ENCODE measurements at regions not wholly inside any gene's neighbourhood (a gene's known extent, or its start where the extent isn't known, plus 50 kb on each side); places are given as distances from the start of the nearest gene placed in this dataset.

- no peak overlapping the region for H3K27ac ChIP-seq
- no peaks in the 10 kb centered on the region for H3K4me1 ChIP-seq (ENCODE audit: control insufficient read depth in 1 of 2, insufficient read depth in 1 of 2, low read depth in 1 of 2, low read length in 1 of 2)
- H3K9me3 ChIP-seq: no peaks in the 10 kb centered on the region
- TF ChIP-seq CTCF (IDR thresholded peaks at IDR 0.05): no peak
- no peaks in the 10 kb centered on the region for H3K27me3 ChIP-seq
- no peaks in the 10 kb centered on the region for H3K36me3 ChIP-seq
- H3K4me3 ChIP-seq (ENCODE audit: low read depth in 1 of 2, low read length in 1 of 2): no peak overlapping the region
These were observed 1251.6 kb upstream of the ZEB2 start for GRCh38 chr2:145771525-145771924.

GRCh38 chr2:145769011-145769716 lies 1249.2 kb upstream of the ZEB2 start:
- no peak for TF ChIP-seq CTCF (IDR thresholded peaks at IDR 0.05)
- H3K36me3 ChIP-seq: no peaks in the 10 kb centered on the region
- no peak overlapping the region for H3K4me3 ChIP-seq (ENCODE audit: low read depth in 1 of 2, low read length in 1 of 2)
- no peaks in the 10 kb centered on the region for H3K4me1 ChIP-seq (ENCODE audit: control insufficient read depth in 1 of 2, insufficient read depth in 1 of 2, low read depth in 1 of 2, low read length in 1 of 2)
- H3K27ac ChIP-seq: no peak overlapping the region
- no peaks in the 10 kb centered on the region for H3K9me3 ChIP-seq
- H3K27me3 ChIP-seq: no peaks in the 10 kb centered on the region

GRCh38 chr2:145765874-145766273 lies 1246.0 kb upstream of the ZEB2 start:
- H3K9me3 ChIP-seq: no peaks in the 10 kb centered on the region
- TF ChIP-seq CTCF (IDR thresholded peaks at IDR 0.05): no peak
- no peaks in the 10 kb centered on the region for H3K27me3 ChIP-seq
- no peaks in the 10 kb centered on the region for H3K4me1 ChIP-seq (ENCODE audit: control insufficient read depth in 1 of 2, insufficient read depth in 1 of 2, low read depth in 1 of 2, low read length in 1 of 2)
- H3K4me3 ChIP-seq (ENCODE audit: low read depth in 1 of 2, low read length in 1 of 2): no peak overlapping the region
- no peak overlapping the region for H3K27ac ChIP-seq
- no peaks in the 10 kb centered on the region for H3K36me3 ChIP-seq

GRCh38 chr2:145764631-145765030 lies 1244.7 kb upstream of the ZEB2 start:
- Histone ChIP-seq H3K4me3 (ENCODE audit: low read depth in 1 of 2, low read length in 1 of 2) (no peak overlapping the region), H3K36me3 (no peaks in the 10 kb centered on the region), H3K4me1 (ENCODE audit: control insufficient read depth in 1 of 2, insufficient read depth in 1 of 2, low read depth in 1 of 2, low read length in 1 of 2) (no peaks in the 10 kb centered on the region), H3K27me3 (no peaks in the 10 kb centered on the region), H3K9me3 (no peaks in the 10 kb centered on the region), H3K27ac (no peak overlapping the region)
- TF ChIP-seq CTCF (IDR thresholded peaks at IDR 0.05): no peak

GRCh38 chr2:145760781-145761649 lies 1241.1 kb upstream of the ZEB2 start:
- H3K4me1 ChIP-seq (ENCODE audit: control insufficient read depth in 1 of 2, insufficient read depth in 1 of 2, low read depth in 1 of 2, low read length in 1 of 2): peaks cover 0 to 3% of the 10 kb centered on the region in 2 experiments
- H3K27ac ChIP-seq: no peak overlapping the region
- H3K27me3 ChIP-seq: no peaks in the 10 kb centered on the region
- no peaks in the 10 kb centered on the region for H3K36me3 ChIP-seq
- no peaks in the 10 kb centered on the region for H3K9me3 ChIP-seq
- no peak for TF ChIP-seq CTCF (IDR thresholded peaks at IDR 0.05)
- no peak overlapping the region for H3K4me3 ChIP-seq (ENCODE audit: low read depth in 1 of 2, low read length in 1 of 2)

All from neutrophil (primary cell).